ENCODE measurements at regions not wholly inside any gene's neighbourhood (a gene's known extent, or its start where the extent isn't known, plus 50 kb on each side); places are given as distances from the start of the nearest gene placed in this dataset.

DNA sequence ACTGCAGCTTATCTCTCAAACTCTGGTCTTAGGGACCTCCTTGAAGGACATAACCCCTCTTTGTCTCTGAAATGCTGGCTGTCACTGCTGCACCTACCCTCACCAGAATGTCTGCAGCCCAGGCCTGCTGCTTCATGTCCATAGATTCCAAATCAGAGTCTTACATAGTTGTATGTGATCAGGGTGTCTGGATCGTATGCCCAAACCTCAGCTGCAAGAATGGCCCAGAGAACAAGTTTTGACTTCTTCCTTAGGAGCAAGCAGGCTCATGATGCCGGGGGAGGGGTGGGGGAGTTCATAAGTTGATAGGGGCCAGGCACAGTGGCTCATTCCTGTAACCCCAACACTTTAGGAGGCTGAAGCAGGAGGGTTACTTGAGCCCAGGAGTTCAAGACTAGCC lies 55.8 kb upstream of the RMDN2 start:
- Histone ChIP-seq H3K27ac (ENCODE audit: low read depth) (no peak overlapping the region), H3K36me3 (ENCODE audit: insufficient read depth) (no peaks in the 10 kb centered on the region), H3K4me3 (ENCODE audit: low read depth, low read length) (no peak overlapping the region), H3K4me1 (ENCODE audit: insufficient read depth) (no peaks in the 10 kb centered on the region)
- 85% methylated on average over 2 of the region's 2 CpGs for WGBS
- DNase-seq (ENCODE audit: extremely low spot score): no peak

DNA sequence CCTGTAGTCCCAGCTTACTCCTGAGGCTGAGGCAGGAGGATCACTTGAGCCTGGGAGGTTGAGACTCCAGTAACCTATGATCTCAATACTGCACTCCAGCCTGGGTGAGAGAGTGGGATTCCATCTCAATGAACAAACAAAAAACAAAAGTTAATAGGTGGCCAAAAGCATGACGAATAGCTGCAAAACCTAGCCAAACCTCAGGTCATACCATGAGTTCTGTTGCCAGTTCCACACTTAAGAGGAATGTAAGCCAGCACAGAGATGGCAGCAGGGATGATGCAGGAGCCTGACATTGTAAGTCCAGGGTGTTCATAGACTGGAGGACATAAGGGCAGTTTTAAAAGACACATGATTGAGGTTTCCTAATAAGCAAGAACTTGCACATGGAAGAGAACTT lies 55.3 kb upstream of the RMDN2 start:
- Histone ChIP-seq H3K4me1 (ENCODE audit: insufficient read depth) (no peaks in the 10 kb centered on the region), H3K27ac (ENCODE audit: low read depth) (no peak overlapping the region), H3K4me3 (ENCODE audit: low read depth, low read length) (no peak overlapping the region), H3K36me3 (ENCODE audit: insufficient read depth) (no peaks in the 10 kb centered on the region)
- 67% methylated on average over 1 of the region's 1 CpG for WGBS
- DNase-seq (ENCODE audit: extremely low spot score): no peak

- DNase-seq (ENCODE audit: extremely low spot score): peak; percentile 40
- Histone ChIP-seq H3K4me1 (ENCODE audit: insufficient read depth) (no peaks in the 10 kb centered on the region), H3K4me3 (ENCODE audit: low read depth, low read length) (no peak overlapping the region), H3K36me3 (ENCODE audit: insufficient read depth) (no peaks in the 10 kb centered on the region), H3K27ac (ENCODE audit: low read depth) (no peak overlapping the region)
- 24% methylated on average over 4 of the region's 4 CpGs for whole genome bisulfite sequencing
Measured at GRCh38 chr2:37870829-37871228, 54.3 kb upstream of the RMDN2 start.

DNA sequence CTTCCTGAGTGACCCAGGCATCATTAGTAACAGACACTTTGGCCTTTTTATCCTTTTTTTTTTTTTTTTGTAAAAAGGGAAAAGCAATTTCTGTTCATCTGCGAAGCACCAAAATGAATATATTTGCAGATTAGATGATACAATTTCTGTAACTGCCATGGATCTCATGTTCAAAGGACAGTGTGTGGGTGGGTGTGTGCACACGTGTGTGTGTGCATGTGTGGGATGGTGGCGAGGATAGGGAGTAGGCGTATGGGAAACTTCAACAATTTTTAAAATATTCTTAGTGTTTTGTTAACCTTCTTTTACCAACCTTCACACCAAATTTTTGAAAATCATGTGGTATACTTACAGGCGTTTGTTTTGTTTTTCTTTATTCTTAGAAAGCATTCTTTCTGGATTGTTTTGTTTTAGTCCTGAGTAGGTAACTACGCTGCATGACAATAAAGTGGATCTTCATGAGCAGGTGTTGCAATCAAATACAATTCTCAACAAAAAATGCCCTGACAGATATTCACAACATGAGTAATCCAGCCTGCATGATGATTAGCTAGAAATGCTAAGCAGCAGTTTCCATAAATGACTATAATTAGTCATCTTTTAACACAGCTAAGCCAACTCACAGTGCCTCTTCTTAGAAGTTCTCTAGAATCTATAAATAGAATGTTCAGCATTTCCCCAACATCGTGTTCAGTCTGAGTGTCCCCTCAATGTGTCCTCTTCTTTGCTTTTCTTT lies 53.5 kb upstream of the RMDN2 start:
- no peak overlapping the region for H3K4me3 ChIP-seq (ENCODE audit: low read depth, low read length)
- no peak overlapping the region for H3K27ac ChIP-seq (ENCODE audit: low read depth)
- no peaks in the 10 kb centered on the region for H3K36me3 ChIP-seq (ENCODE audit: insufficient read depth)
- no peak for DNase-seq (ENCODE audit: extremely low spot score)
- no peaks in the 10 kb centered on the region for H3K4me1 ChIP-seq (ENCODE audit: insufficient read depth)
- WGBS: 65% methylated on average over 7 of the region's 7 CpGs

DNA sequence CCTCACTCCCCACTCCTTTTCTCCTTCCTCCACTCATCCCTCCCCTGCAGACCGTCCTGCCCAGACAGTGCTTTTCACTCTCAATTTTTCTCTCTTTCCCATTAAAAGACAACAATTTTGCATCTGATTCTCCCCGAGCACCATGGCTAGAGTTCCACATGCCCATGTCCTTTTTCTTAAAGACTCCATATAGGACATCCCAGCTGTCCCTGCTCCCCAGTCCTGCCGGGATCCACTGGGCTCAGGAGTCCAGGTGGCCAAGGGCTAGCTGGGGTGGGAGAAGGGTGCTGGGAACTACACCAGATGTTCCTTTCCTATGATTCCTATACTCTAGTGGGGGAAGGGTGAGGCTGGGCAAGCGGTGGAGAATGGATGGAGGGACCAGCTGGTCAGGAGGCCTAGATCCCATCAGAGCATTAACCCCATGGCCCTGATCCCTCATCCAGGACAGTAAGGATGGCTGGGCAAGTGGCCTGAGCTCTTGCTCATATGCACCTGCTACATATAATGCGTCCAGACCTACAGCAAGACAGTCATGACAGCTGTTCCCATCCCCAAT lies 52.8 kb upstream of the RMDN2 start:
- whole genome bisulfite sequencing: 87% methylated on average over 5 of the region's 5 CpGs
- Histone ChIP-seq H3K4me1 (ENCODE audit: insufficient read depth) (no peaks in the 10 kb centered on the region), H3K27ac (ENCODE audit: low read depth) (no peak overlapping the region), H3K36me3 (ENCODE audit: insufficient read depth) (no peaks in the 10 kb centered on the region), H3K4me3 (ENCODE audit: low read depth, low read length) (no peak overlapping the region)
- no peak for DNase-seq (ENCODE audit: extremely low spot score)

DNA sequence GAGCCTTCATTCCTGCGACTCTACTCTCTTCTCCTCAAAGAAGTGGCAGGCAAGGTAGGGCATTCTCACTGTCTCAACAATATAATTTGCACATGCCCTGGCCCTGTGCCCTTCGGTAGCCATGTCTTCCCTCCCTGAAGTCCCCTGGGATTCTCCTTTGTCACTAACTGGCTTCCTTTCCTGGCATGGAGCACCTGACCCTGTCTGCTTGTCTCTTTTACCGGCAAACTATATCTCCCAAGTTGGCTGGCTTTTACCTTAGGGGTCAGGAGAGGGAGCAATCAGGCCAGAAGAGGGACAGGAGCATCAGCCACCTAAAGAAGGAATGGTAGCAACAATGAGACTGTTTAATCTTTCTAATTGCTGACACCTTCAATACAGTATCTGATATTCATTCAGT lies 51.9 kb upstream of the RMDN2 start:
- Histone ChIP-seq H3K36me3 (ENCODE audit: insufficient read depth) (no peaks in the 10 kb centered on the region), H3K27ac (ENCODE audit: low read depth) (no peak overlapping the region), H3K4me3 (ENCODE audit: low read depth, low read length) (no peak overlapping the region), H3K4me1 (ENCODE audit: insufficient read depth) (no peaks in the 10 kb centered on the region)
- no peak for DNase-seq (ENCODE audit: extremely low spot score)
- WGBS: 69% methylated on average over 3 of the region's 3 CpGs

DNA sequence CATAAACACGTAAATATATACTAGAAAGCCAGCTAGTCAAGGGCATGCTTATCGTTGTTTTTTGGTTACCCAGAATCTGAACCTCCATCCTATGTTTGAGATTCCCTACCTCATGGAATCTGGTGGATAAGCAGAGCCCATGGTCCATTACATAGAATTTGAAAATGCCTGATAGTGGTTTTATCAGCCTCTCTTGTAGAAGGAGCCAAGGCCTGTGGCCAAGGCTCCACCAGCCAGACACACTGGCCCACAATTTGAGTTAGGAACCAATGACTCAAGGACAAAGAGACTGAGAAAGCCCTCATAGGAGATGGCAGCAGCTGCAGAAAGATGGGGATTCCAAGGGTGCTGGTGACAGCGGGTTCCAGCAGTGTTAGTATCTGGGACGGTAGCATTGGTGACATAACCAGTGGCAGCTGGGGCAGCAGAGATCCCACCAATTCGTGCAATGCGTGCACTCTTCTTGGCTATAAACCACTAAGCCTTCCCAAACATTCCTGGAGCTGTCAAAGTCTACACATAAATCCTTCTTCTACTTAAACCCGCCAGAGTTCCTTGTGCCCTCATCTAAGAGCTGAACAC lies 51.2 kb upstream of the RMDN2 start:
- Histone ChIP-seq H3K27ac (ENCODE audit: low read depth) (no peak overlapping the region), H3K36me3 (ENCODE audit: insufficient read depth) (no peaks in the 10 kb centered on the region), H3K4me3 (ENCODE audit: low read depth, low read length) (no peak overlapping the region), H3K4me1 (ENCODE audit: insufficient read depth) (no peaks in the 10 kb centered on the region)
- no peak for DNase-seq (ENCODE audit: extremely low spot score)
- 92% methylated on average over 7 of the region's 7 CpGs for WGBS

GRCh38 chr2:37874470-37874869 lies 50.6 kb upstream of the RMDN2 start:
- WGBS: 98% methylated on average over 7 of the region's 7 CpGs
- H3K4me1 ChIP-seq (ENCODE audit: insufficient read depth): no peaks in the 10 kb centered on the region
- H3K4me3 ChIP-seq (ENCODE audit: low read depth, low read length): no peak overlapping the region
- H3K36me3 ChIP-seq (ENCODE audit: insufficient read depth): no peaks in the 10 kb centered on the region
- no peak overlapping the region for H3K27ac ChIP-seq (ENCODE audit: low read depth)
- no peak for DNase-seq (ENCODE audit: extremely low spot score)
